ENCODE measurements at regions not wholly inside any gene's neighbourhood (a gene's known extent, or its start where the extent isn't known, plus 50 kb on each side); places are given as distances from the start of the nearest gene placed in this dataset.

DNA sequence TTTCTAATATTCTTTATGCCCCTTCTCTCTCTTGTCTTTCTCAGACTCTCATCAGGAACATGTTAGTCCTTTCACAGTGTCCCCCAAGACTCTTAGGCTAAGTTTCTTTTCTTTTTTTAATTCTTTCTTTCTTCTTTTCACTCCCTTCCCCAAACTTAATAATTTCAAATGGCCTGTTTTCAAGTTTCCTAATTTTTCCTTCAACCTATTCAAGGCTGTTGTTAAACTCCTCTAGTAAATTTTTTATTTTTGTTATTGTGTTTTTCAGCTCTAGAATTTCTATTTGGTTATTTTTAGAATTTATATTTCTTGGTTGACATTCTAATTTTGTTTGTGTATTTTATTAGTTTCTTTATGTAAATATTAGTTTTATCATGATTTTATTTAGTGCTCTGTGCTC is 236.6 kb upstream of the GYPC start:
- Mint-ChIP-seq H3K4me3 (no peak overlapping the region), H3K36me3 (ENCODE audit: low read depth) (no peaks in the 10 kb centered on the region), H3K27ac (no peak overlapping the region), H3K9me3 (peaks cover 5% of the 10 kb centered on the region), H3K4me1 (ENCODE audit: low read depth) (no peaks in the 10 kb centered on the region), H3K27me3 (ENCODE audit: low read depth) (peaks cover 7% of the 10 kb centered on the region)
- no peak for DNase-seq (ENCODE audit: low spot score)

DNA sequence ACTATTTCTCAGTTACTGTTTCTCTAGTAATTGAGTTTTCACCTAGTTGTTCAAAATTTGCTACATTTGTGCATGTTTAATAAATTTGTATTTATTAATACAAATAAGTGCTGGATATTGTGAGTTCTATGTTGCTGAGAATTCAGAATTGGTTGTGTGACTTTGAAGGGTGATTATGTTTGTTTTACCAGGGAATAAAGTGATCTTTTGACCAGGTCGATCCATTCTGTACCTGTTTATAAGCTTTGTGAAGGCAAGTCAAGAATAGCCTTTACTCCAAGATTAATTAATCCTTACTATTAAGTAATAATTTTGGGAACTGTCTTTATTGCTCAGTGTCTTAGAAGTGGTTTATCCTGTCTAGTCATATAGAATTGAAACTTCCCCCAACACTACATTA is 230.0 kb upstream of the GYPC start:
- no peaks in the 10 kb centered on the region for H3K27me3 Mint-ChIP-seq (ENCODE audit: low read depth)
- no peak overlapping the region for H3K27ac Mint-ChIP-seq
- no peaks in the 10 kb centered on the region for H3K36me3 Mint-ChIP-seq (ENCODE audit: low read depth)
- H3K4me3 Mint-ChIP-seq = no peak overlapping the region
- DNase-seq (ENCODE audit: low spot score) = no peak
- no peaks in the 10 kb centered on the region for H3K4me1 Mint-ChIP-seq (ENCODE audit: low read depth)
- no peaks in the 10 kb centered on the region for H3K9me3 Mint-ChIP-seq

DNA sequence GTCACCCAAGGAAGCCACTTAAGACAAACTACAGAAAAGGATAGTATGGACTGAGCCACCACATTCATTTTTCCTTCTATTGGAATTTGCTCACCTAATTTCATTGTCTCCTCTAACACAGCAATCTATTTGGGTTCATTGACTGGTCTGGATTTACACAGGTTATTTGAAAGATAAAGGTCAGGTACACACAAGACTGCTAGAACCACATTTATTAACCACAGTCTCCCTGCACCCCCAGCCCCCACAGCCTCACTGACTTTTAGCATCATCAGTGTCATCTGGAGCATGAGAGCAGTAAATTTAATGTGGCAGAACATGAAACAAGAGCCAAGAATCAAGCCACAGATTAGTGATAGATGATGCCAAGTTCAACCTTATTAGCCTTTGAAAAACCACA is 226.9 kb upstream of the GYPC start:
- Mint-ChIP-seq H3K27me3 (ENCODE audit: low read depth) (no peaks in the 10 kb centered on the region), H3K9me3 (no peaks in the 10 kb centered on the region), H3K4me1 (ENCODE audit: low read depth) (no peaks in the 10 kb centered on the region), H3K4me3 (no peak overlapping the region), H3K27ac (no peak overlapping the region), H3K36me3 (ENCODE audit: low read depth) (no peaks in the 10 kb centered on the region)
- DNase-seq (ENCODE audit: low spot score) = no peak

DNA sequence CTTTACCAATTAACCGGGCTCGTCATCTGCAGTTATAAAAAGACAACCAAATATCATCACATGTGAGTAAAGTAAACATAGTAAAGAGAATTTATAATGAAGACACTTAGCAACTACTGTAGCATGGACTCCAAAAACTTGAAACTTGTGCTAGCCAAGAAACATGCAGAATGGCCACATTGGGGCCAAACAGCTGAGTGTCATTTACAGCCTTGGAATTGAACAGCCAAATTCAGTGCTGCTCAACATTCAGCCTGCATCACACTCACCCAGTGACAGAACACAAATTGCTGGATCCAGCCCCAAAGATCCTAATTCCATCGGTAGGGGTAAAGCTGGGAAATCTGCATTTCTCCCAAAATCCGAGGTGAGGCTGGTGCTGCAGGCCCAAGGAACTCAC is 224.8 kb upstream of the GYPC start:
- Mint-ChIP-seq H3K9me3 (no peaks in the 10 kb centered on the region), H3K27ac (no peak overlapping the region), H3K4me1 (ENCODE audit: low read depth) (no peaks in the 10 kb centered on the region), H3K27me3 (ENCODE audit: low read depth) (no peaks in the 10 kb centered on the region), H3K4me3 (no peak overlapping the region), H3K36me3 (ENCODE audit: low read depth) (no peaks in the 10 kb centered on the region)
- no peak for DNase-seq (ENCODE audit: low spot score)

DNA sequence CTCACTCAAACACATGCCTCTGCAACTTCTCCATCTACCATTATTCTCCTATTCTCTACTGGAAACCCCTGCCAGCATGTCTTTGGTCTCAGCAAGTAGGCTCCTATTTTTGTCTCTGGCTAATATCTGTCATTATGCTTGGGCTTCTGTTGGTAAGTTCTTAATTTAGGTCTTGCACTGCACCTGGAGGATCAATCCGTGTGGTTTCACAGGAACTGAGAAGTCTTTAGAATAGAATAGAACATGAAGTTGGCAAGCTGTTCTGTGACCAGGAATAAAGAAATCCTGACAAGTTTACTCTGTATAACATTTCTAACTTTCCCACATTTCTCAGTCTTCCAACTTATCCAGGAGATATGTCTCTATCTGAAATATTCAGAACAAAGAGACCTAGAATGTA is 219.5 kb upstream of the GYPC start:
- H3K4me1 Mint-ChIP-seq (ENCODE audit: low read depth) = no peaks in the 10 kb centered on the region
- H3K36me3 Mint-ChIP-seq (ENCODE audit: low read depth) = no peaks in the 10 kb centered on the region
- H3K9me3 Mint-ChIP-seq = no peaks in the 10 kb centered on the region
- DNase-seq (ENCODE audit: low spot score) = no peak
- no peaks in the 10 kb centered on the region for H3K27me3 Mint-ChIP-seq (ENCODE audit: low read depth)
- H3K27ac Mint-ChIP-seq = no peak overlapping the region
- no peak overlapping the region for H3K4me3 Mint-ChIP-seq

DNA sequence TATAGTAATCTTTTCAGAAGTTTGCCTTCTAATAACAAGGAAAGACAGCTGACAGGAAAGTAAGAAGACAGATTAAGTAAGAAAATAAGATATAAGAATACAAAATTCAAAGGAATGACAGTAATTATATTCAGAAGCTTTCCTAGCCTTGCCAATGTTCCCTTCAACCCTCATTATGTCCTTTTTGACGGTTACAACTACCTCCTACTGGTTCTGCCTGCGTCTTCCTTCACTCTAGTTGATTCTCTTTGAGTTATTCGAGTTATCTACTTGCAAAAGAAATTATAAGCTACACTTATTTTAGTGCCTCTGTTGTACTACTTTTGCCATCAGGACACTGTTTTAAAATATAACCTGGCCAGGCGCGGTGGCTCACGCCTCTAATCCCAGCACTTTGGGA is 218.9 kb upstream of the GYPC start:
- H3K4me3 Mint-ChIP-seq = no peak overlapping the region
- H3K27ac Mint-ChIP-seq = no peak overlapping the region
- H3K27me3 Mint-ChIP-seq (ENCODE audit: low read depth) = peaks cover 1% of the 10 kb centered on the region
- DNase-seq (ENCODE audit: low spot score) = no peak
- H3K36me3 Mint-ChIP-seq (ENCODE audit: low read depth) = no peaks in the 10 kb centered on the region
- no peaks in the 10 kb centered on the region for H3K9me3 Mint-ChIP-seq
- no peaks in the 10 kb centered on the region for H3K4me1 Mint-ChIP-seq (ENCODE audit: low read depth)

DNA sequence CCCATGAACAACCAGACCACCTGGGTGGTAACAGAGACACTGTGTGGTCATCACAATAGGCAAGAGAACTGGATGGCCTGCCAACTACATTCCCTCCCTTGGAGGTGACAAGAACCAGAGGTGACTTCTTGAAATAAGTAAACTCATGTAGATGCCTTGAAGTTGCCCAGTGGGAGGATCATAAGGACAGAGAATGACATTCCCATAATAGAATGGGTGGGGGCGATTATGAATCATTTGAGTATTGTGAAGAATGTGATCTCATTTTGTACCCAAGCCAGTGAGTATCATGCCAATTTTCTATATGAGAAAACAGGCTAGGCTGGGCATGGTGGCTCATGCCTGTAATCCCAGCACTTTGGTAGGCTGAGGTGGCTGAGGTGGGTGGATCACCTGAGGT is 211.4 kb upstream of the GYPC start:
- peaks cover 2% of the 10 kb centered on the region for H3K27me3 Mint-ChIP-seq (ENCODE audit: low read depth)
- H3K4me3 Mint-ChIP-seq = no peak overlapping the region
- no peaks in the 10 kb centered on the region for H3K4me1 Mint-ChIP-seq (ENCODE audit: low read depth)
- no peak for DNase-seq (ENCODE audit: low spot score)
- no peaks in the 10 kb centered on the region for H3K36me3 Mint-ChIP-seq (ENCODE audit: low read depth)
- no peaks in the 10 kb centered on the region for H3K9me3 Mint-ChIP-seq
- H3K27ac Mint-ChIP-seq = no peak overlapping the region

DNA sequence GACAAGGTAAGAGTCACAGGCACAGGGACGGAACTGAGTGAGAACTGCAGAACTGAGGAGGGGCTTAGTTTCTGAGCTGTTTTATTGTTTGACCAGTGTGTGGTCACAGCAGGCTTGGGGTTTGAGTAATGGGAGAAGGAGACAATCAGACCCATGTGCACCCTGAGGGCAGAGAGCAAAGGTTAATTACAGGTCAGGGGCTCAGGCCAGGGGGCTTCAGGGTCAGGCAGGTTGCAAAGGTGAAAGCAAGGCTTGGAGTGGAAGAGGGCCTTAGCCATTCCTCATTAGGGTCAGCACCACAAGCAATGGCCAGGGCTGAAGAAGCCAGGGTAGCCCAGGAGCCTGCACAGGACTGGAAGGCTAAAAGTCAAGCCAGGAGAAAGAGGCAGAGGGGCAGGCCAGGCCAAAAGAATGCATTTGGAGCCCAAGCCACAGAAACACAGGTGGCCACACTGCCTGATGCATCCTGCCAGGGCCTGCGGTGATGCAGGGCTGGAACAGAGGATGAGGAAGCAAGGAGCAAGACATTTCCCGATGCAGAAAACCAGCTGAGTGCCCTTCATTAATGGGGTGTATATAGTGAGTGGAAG is 209.8 kb upstream of the GYPC start:
- Mint-ChIP-seq H3K4me3 (no peak overlapping the region), H3K27ac (no peak overlapping the region), H3K27me3 (ENCODE audit: low read depth) (peaks cover 2% of the 10 kb centered on the region), H3K4me1 (ENCODE audit: low read depth) (no peaks in the 10 kb centered on the region), H3K36me3 (ENCODE audit: low read depth) (no peaks in the 10 kb centered on the region), H3K9me3 (no peaks in the 10 kb centered on the region)
- DNase-seq (ENCODE audit: low spot score) = no peak

DNA sequence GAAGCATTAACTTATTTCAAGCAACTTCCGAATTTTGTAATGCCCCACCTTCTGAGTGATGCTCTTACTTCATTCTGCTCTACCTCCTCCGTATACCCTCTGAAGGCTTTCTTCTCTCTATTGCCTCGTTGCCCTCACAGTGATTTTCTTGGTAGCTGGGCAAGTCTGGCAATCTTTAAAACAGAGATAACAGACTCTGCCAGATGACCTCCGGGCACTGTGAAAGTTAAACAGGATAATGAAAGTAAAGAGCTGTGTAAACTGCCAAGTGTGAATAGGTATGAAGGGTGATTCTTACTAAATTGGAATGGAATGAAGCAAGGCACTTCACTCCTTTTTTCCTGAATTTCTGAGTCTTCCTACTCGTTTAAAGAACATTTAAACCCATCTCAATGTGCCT is 207.3 kb upstream of the GYPC start:
- no peaks in the 10 kb centered on the region for H3K27me3 Mint-ChIP-seq (ENCODE audit: low read depth)
- no peak for DNase-seq (ENCODE audit: low spot score)
- H3K27ac Mint-ChIP-seq = no peak overlapping the region
- H3K36me3 Mint-ChIP-seq (ENCODE audit: low read depth) = no peaks in the 10 kb centered on the region
- H3K4me1 Mint-ChIP-seq (ENCODE audit: low read depth) = no peaks in the 10 kb centered on the region
- no peak overlapping the region for H3K4me3 Mint-ChIP-seq
- H3K9me3 Mint-ChIP-seq = no peaks in the 10 kb centered on the region

DNA sequence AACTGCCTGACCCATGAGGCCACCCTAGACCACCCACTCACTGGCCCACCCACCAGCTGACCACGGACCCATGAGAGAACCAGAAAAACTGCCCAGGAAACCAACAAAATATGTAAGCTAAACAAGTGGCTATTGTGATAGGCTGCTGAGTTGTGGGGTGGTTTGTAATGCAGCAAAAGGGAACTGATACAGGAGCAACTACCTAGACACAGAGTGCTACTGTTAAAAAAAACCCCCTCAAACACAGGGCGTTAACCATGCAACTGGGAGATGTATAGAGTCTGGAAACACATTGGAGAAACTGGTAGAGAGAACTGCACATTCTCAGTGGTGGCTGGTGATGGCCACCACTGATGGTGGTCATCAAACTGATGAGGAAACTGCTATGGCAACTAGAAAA is 206.3 kb upstream of the GYPC start:
- no peak overlapping the region for H3K4me3 Mint-ChIP-seq
- no peaks in the 10 kb centered on the region for H3K36me3 Mint-ChIP-seq (ENCODE audit: low read depth)

DNA sequence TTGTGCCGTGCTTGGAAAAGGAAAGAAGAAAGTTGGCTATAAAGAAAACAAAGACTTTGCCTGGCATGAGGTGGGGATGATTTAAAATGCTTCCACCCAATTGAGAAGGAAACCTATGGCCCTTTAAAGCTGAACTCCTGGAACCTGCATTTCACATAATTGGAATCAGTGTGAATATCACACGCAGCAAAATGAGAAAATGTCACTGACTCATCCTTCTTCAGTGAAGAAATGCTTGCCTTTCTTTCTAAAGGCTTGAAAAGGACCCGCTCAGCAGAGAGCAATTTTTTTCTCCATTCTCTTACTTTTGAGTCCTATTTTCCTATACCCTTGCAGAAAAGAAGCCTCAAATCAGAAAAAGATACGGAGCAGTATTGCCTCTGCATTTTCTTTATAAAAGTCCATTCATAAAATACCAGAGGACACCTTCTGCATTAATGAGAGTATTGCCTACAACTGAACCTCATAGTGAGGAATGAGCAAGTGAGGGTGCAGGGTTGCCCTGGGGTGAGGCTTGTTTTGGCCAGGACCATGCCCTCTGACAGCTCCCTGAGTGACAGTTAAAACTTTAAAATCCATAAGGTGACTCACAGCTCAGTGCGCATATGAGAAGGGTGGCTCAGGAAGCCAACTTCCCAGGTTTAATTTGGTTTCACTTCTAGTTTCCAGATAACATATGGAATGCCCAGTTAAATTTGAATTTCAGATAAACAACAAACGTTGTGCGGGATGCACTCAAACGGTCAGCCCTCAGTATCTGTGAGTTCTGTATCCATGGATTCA is 191.9 kb upstream of the GYPC start:
- peaks cover 1% of the 10 kb centered on the region for H3K4me1 Mint-ChIP-seq (ENCODE audit: low read depth)
- no peaks in the 10 kb centered on the region for H3K27me3 Mint-ChIP-seq (ENCODE audit: low read depth)
- DNase-seq (ENCODE audit: low spot score) = no peak
- H3K27ac Mint-ChIP-seq = no peak overlapping the region
- H3K36me3 Mint-ChIP-seq (ENCODE audit: low read depth) = no peaks in the 10 kb centered on the region
- no peaks in the 10 kb centered on the region for H3K9me3 Mint-ChIP-seq
- no peak overlapping the region for H3K4me3 Mint-ChIP-seq

More for the DNA sequence above, 206.3 kb upstream of the GYPC start:
- Mint-ChIP-seq H3K27me3 (ENCODE audit: low read depth) (no peaks in the 10 kb centered on the region), H3K9me3 (no peaks in the 10 kb centered on the region), H3K4me1 (ENCODE audit: low read depth) (no peaks in the 10 kb centered on the region), H3K27ac (no peak overlapping the region)
- no peak for DNase-seq (ENCODE audit: low spot score)

DNA sequence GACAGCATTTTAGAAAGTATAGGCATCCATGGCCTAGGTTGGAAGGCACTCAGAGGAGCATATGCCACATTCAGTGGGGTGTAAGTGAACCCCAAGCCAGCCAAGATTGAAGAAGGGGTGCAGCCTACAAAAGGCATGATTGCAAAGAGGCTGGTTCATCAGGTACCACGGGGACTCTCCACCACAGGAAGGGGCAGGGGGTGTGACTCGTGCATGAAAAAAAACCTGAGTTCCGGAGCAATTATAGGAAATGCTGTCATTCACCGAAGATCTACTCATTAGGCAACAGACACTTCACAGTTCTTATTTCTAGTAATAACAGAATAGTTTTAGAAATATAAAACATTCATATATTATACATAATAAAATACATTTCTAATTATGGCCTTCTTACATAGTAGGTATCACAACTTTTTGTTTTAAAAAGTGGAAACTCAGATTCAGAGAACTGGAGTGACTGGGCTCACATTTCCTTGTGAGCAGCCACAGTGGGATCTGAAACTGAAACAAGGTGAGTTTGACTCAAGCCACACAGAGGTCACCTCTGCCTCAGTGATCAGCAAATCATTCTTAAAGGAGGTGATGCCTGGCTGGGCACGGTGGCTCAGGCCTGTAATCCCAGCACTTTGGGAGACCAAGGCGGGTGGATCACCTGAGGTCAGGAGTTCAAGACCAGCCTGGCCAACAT is 188.4 kb upstream of the GYPC start:
- no peaks in the 10 kb centered on the region for H3K9me3 Mint-ChIP-seq
- no peak for DNase-seq (ENCODE audit: low spot score)
- H3K27ac Mint-ChIP-seq = peak overlapping the region; percentile 24
- peaks cover 1% of the 10 kb centered on the region for H3K4me1 Mint-ChIP-seq (ENCODE audit: low read depth)
- no peaks in the 10 kb centered on the region for H3K36me3 Mint-ChIP-seq (ENCODE audit: low read depth)
- no peaks in the 10 kb centered on the region for H3K27me3 Mint-ChIP-seq (ENCODE audit: low read depth)
- H3K4me3 Mint-ChIP-seq = no peak overlapping the region

DNA sequence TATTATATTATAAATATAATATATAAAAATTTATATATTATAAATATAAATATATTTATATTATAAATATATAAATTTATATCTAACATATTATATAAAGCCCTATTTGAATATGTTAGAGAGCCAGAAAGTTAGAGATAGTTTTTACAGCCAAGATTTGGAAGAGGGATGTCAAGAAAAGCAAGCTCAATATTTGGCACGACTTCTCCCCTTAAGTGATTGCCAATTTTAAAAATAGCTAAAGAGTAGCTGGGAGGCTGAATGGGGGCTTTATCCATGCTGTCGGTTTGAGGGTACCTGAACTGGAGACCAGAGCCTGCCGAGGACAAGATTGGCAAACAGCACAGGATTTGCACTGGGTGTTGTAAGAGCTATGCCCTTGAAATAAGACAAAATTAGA is 180.9 kb upstream of the GYPC start:
- H3K27ac Mint-ChIP-seq = no peak overlapping the region
- no peaks in the 10 kb centered on the region for H3K4me1 Mint-ChIP-seq (ENCODE audit: low read depth)
- H3K27me3 Mint-ChIP-seq (ENCODE audit: low read depth) = no peaks in the 10 kb centered on the region
- H3K9me3 Mint-ChIP-seq = no peaks in the 10 kb centered on the region
- no peaks in the 10 kb centered on the region for H3K36me3 Mint-ChIP-seq (ENCODE audit: low read depth)
- H3K4me3 Mint-ChIP-seq = no peak overlapping the region
- no peak for DNase-seq (ENCODE audit: low spot score)

DNA sequence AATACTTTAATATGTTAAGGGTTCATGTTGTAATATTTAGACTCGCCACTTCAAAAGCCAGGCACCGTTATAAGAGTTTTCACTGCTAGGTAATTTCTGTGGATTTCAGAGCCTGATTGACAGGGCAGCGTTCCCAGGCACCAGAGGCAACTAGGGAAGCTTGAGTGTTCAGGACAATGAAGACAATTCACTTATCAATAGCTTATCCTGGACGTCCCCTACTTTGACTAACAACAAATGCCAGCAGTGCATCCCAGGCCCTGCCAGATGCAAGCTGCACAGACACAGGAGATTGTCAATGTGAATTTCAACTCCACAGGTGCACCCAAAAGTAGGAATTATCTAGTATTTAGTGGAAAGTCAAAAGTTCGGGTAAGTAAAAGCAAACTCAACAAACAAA is 179.3 kb upstream of the GYPC start:
- no peak for DNase-seq (ENCODE audit: low spot score)
- Mint-ChIP-seq H3K27ac (no peak overlapping the region), H3K27me3 (ENCODE audit: low read depth) (no peaks in the 10 kb centered on the region), H3K4me3 (no peak overlapping the region), H3K4me1 (ENCODE audit: low read depth) (no peaks in the 10 kb centered on the region), H3K36me3 (ENCODE audit: low read depth) (no peaks in the 10 kb centered on the region), H3K9me3 (no peaks in the 10 kb centered on the region)

Data from T-helper 2 cell treated with Interferon-gamma antibody and Interleukin-4, amounts not matched to agents 5 μg/mL and 100 μg/mL, for 36 hours (primary cell).